ENCODE measurements at regions not wholly inside any gene's neighbourhood (a gene's known extent, or its start where the extent isn't known, plus 50 kb on each side); places are given as distances from the start of the nearest gene placed in this dataset.

- Mint-ChIP-seq H3K4me1 (ENCODE audit: low read depth) (peaks cover 7% of the 10 kb centered on the region), H3K27ac (no peak overlapping the region), H3K4me3 (no peak overlapping the region; the same call in 1 of the 2 replicates), H3K9me3 (no peaks in the 10 kb centered on the region), H3K27me3 (ENCODE audit: insufficient read depth) (no peaks in the 10 kb centered on the region), H3K36me3 (ENCODE audit: low read depth) (no peaks in the 10 kb centered on the region)
- no peak for TF ChIP-seq CTCF (IDR thresholded peaks at IDR 0.05)
- DNase-seq, result no peak
These were observed 388.9 kb upstream of the SPOCK3 start for GRCh38 chr4:167623241-167623572.

- no peak for DNase-seq
- no peaks in the 10 kb centered on the region for H3K36me3 Mint-ChIP-seq (ENCODE audit: low read depth)
- no peaks in the 10 kb centered on the region for H3K4me1 Mint-ChIP-seq (ENCODE audit: low read depth)
- no peaks in the 10 kb centered on the region for H3K9me3 Mint-ChIP-seq
- no peak for TF ChIP-seq CTCF (IDR thresholded peaks at IDR 0.05)
- H3K4me3 Mint-ChIP-seq, result no peak overlapping the region
- H3K27me3 Mint-ChIP-seq (ENCODE audit: insufficient read depth), result no peaks in the 10 kb centered on the region; the same call in 1 of the 2 replicates
- H3K27ac Mint-ChIP-seq, result no peak overlapping the region
These were observed 395.0 kb upstream of the SPOCK3 start for GRCh38 chr4:167629272-167629671.

- H3K27ac Mint-ChIP-seq, result no peak overlapping the region
- DNase-seq, result no peak
- H3K36me3 Mint-ChIP-seq (ENCODE audit: low read depth), result no peaks in the 10 kb centered on the region
- no peaks in the 10 kb centered on the region for H3K4me1 Mint-ChIP-seq (ENCODE audit: low read depth)
- no peaks in the 10 kb centered on the region for H3K9me3 Mint-ChIP-seq
- H3K27me3 Mint-ChIP-seq (ENCODE audit: insufficient read depth), result no peaks in the 10 kb centered on the region; the same call in 1 of the 2 replicates
- H3K4me3 Mint-ChIP-seq, result no peak overlapping the region
- no peak for TF ChIP-seq CTCF (IDR thresholded peaks at IDR 0.05)
These were observed 408.0 kb upstream of the SPOCK3 start for GRCh38 chr4:167642250-167642649.

- DNase-seq, result no peak
- Mint-ChIP-seq H3K9me3 (no peaks in the 10 kb centered on the region), H3K27me3 (ENCODE audit: insufficient read depth) (no peaks in the 10 kb centered on the region; the same call in none of the 2 replicates), H3K4me1 (ENCODE audit: low read depth) (no peaks in the 10 kb centered on the region), H3K36me3 (ENCODE audit: low read depth) (no peaks in the 10 kb centered on the region), H3K4me3 (no peak overlapping the region), H3K27ac (no peak overlapping the region)
- no peak for TF ChIP-seq CTCF (IDR thresholded peaks at IDR 0.05)
These were observed 411.1 kb upstream of the SPOCK3 start for GRCh38 chr4:167645358-167645757.

GRCh38 chr4:167652267-167652666 lies 418.0 kb upstream of the SPOCK3 start:
- no peaks in the 10 kb centered on the region; the same call in 1 of the 2 replicates for H3K9me3 Mint-ChIP-seq
- H3K27ac Mint-ChIP-seq, result no peak overlapping the region
- TF ChIP-seq CTCF (IDR thresholded peaks at IDR 0.05), result no peak
- DNase-seq, result no peak
- no peaks in the 10 kb centered on the region for H3K4me1 Mint-ChIP-seq (ENCODE audit: low read depth)
- no peak overlapping the region for H3K4me3 Mint-ChIP-seq
- H3K36me3 Mint-ChIP-seq (ENCODE audit: low read depth), result no peaks in the 10 kb centered on the region
- no peaks in the 10 kb centered on the region; the same call in 1 of the 2 replicates for H3K27me3 Mint-ChIP-seq (ENCODE audit: insufficient read depth)

- no peak for DNase-seq
- Mint-ChIP-seq H3K9me3 (no peaks in the 10 kb centered on the region), H3K27ac (peak overlapping the region; percentile 1; the same call in 1 of the 2 replicates), H3K4me1 (ENCODE audit: low read depth) (peaks cover 4% of the 10 kb centered on the region; the same call in 1 of the 2 replicates), H3K36me3 (ENCODE audit: low read depth) (no peaks in the 10 kb centered on the region), H3K4me3 (peak overlapping the region; percentile 84), H3K27me3 (ENCODE audit: insufficient read depth) (peaks cover 1% of the 10 kb centered on the region; the same call in 1 of the 2 replicates)
- TF ChIP-seq CTCF (IDR thresholded peaks at IDR 0.05), result no peak
These were observed 403.6 kb upstream of the ANXA10 start for GRCh38 chr4:167688660-167689142.

Data from HFFc6 (cell line).